Chondrocyte (in vitro differentiated cells): ENCODE measurements at regions not wholly inside any gene's neighbourhood (a gene's known extent, or its start where the extent isn't known, plus 50 kb on each side); places are given as distances from the start of the nearest gene placed in this dataset.

Source experiments
- DNase-seq: peaks from one replicate; pipeline ENCODE4 v3.0.0; 2021; ENCODE audit warnings: mixed read lengths, low spot score
- H3K27ac Mint-ChIP-seq: one replicate; pipeline ENCODE4 v1.8.0; 2021; ENCODE audit warnings: mild to moderate bottlenecking, moderate library complexity, mixed read lengths; ENCODE audit not compliant: unreplicated experiment
- H3K27me3 Mint-ChIP-seq: 2 replicates; pipeline ENCODE4 v1.8.0; 2021; ENCODE audit warnings: low read depth, mixed read lengths
- H3K36me3 Mint-ChIP-seq: 2 replicates; pipeline ENCODE4 v1.8.0; 2021; ENCODE audit warnings: low read depth, mixed read lengths
- H3K4me1 Mint-ChIP-seq: 2 replicates; pipeline ENCODE4 v1.8.0; 2021; ENCODE audit warnings: low read depth, mild to moderate bottlenecking, mixed read lengths
- H3K4me3 Mint-ChIP-seq: one replicate; pipeline ENCODE4 v1.8.0; 2021; ENCODE audit warnings: mild to moderate bottlenecking, moderate library complexity, mixed read lengths; ENCODE audit not compliant: unreplicated experiment
- H3K9me3 Mint-ChIP-seq: 2 replicates; pipeline ENCODE4 v1.8.0; 2021; ENCODE audit warnings: low read depth, mixed read lengths
- TF ChIP-seq, protein P1 (sequence below): fragments of 200-600 bp; sonication (generic); IDR thresholded peaks from 2 replicates; pipeline ENCODE4 v1.5.0; 2021; ENCODE audit warnings: antibody characterized with exemption, mild to moderate bottlenecking, moderate library complexity

GRCh38 chr3:132160198-132160597 is 125.4 kb upstream of the CPNE4 start:
- TF ChIP-seq, protein P1, sequence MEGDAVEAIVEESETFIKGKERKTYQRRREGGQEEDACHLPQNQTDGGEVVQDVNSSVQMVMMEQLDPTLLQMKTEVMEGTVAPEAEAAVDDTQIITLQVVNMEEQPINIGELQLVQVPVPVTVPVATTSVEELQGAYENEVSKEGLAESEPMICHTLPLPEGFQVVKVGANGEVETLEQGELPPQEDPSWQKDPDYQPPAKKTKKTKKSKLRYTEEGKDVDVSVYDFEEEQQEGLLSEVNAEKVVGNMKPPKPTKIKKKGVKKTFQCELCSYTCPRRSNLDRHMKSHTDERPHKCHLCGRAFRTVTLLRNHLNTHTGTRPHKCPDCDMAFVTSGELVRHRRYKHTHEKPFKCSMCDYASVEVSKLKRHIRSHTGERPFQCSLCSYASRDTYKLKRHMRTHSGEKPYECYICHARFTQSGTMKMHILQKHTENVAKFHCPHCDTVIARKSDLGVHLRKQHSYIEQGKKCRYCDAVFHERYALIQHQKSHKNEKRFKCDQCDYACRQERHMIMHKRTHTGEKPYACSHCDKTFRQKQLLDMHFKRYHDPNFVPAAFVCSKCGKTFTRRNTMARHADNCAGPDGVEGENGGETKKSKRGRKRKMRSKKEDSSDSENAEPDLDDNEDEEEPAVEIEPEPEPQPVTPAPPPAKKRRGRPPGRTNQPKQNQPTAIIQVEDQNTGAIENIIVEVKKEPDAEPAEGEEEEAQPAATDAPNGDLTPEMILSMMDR, result no peak
- Mint-ChIP-seq H3K36me3 (no peaks in the 10 kb centered on the region), H3K27me3 (peaks cover 38% of the 10 kb centered on the region), H3K27ac (no peak overlapping the region), H3K9me3 (no peaks in the 10 kb centered on the region), H3K4me3 (no peak overlapping the region), H3K4me1 (no peaks in the 10 kb centered on the region)
- DNase-seq, result no peak

GRCh38 chr3:132161608-132162007 is 126.8 kb upstream of the CPNE4 start:
- H3K4me3 Mint-ChIP-seq, result no peak overlapping the region
- H3K4me1 Mint-ChIP-seq, result no peaks in the 10 kb centered on the region
- no peak for DNase-seq
- peaks cover 43% of the 10 kb centered on the region for H3K27me3 Mint-ChIP-seq
- H3K36me3 Mint-ChIP-seq, result no peaks in the 10 kb centered on the region
- H3K9me3 Mint-ChIP-seq, result no peaks in the 10 kb centered on the region
- H3K27ac Mint-ChIP-seq, result no peak overlapping the region
- TF ChIP-seq, protein P1, result no peak

- peaks cover 43% of the 10 kb centered on the region for H3K27me3 Mint-ChIP-seq
- H3K9me3 Mint-ChIP-seq, result no peaks in the 10 kb centered on the region
Observed at GRCh38 chr3:132164469-132165092, 129.8 kb upstream of the CPNE4 start.

GRCh38 chr3:132167870-132168269 is 133.1 kb upstream of the CPNE4 start:
- no peak for DNase-seq
- TF ChIP-seq, protein P1, result no peak
- H3K27me3 Mint-ChIP-seq, result peaks cover 48% of the 10 kb centered on the region
- no peak overlapping the region for H3K27ac Mint-ChIP-seq
- no peaks in the 10 kb centered on the region for H3K9me3 Mint-ChIP-seq
- H3K4me1 Mint-ChIP-seq, result no peaks in the 10 kb centered on the region
- no peaks in the 10 kb centered on the region for H3K36me3 Mint-ChIP-seq
- H3K4me3 Mint-ChIP-seq, result no peak overlapping the region

More at GRCh38 chr3:132164469-132165092, 129.8 kb upstream of the CPNE4 start:
- DNase-seq, result no peak
- H3K36me3 Mint-ChIP-seq, result no peaks in the 10 kb centered on the region
- H3K27ac Mint-ChIP-seq, result no peak overlapping the region
- TF ChIP-seq, protein P1, result no peak
- no peaks in the 10 kb centered on the region for H3K4me1 Mint-ChIP-seq
- no peak overlapping the region for H3K4me3 Mint-ChIP-seq

- no peak for DNase-seq
- Mint-ChIP-seq H3K4me3 (no peak overlapping the region), H3K27ac (no peak overlapping the region), H3K36me3 (no peaks in the 10 kb centered on the region), H3K4me1 (no peaks in the 10 kb centered on the region), H3K27me3 (peaks cover 40% of the 10 kb centered on the region), H3K9me3 (no peaks in the 10 kb centered on the region)
- TF ChIP-seq, protein P1, result no peak
Observed at GRCh38 chr3:132174500-132174899, 139.7 kb upstream of the CPNE4 start.
